HG03196 (cell line): ENCODE measurements at regions not wholly inside any gene's neighbourhood (a gene's known extent, or its start where the extent isn't known, plus 50 kb on each side); places are given as distances from the start of the nearest gene placed in this dataset.
"Not testable (repeated sequence)": the region's sequence is repeated elsewhere in the genome, so short reads cannot be mapped to it uniquely, and the experiment has no call there.

Experiments used
- ATAC-seq: cut with Tn5 transposase; IDR thresholded peaks from one replicate; pipeline ENCODE4 v1.9.1; 2021; ENCODE audit not compliant: unreplicated experiment

DNA sequence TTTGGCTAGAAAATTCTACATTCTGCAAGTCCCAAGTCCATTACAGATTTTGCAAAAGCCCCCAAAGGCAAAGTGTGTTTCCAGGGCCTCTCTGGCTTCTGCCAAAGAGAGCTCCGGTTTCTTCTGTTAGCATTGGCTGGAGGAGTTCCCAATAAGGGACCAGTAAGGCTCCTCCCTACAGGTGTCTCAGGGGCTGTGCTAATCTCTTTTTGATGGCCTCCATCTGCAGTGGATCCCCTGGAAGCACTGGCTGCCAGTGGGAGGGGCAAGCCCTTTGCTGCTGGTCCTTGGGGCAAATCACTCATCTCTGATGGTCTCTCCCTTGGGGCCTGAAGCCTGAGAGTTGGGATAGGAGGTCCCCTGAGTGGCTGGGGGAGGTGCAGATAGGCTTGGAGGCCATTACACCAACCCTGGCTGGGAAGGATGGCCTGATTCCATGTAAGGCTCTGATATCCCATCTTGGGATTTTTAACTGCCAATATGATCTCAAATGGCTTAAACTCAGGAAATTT, 89.1 kb upstream of the USP24 start:
- no peak for ATAC-seq

- no peak for ATAC-seq
These were observed 87.8 kb upstream of the USP24 start for GRCh38 chr1:55302972-55303371.

DNA sequence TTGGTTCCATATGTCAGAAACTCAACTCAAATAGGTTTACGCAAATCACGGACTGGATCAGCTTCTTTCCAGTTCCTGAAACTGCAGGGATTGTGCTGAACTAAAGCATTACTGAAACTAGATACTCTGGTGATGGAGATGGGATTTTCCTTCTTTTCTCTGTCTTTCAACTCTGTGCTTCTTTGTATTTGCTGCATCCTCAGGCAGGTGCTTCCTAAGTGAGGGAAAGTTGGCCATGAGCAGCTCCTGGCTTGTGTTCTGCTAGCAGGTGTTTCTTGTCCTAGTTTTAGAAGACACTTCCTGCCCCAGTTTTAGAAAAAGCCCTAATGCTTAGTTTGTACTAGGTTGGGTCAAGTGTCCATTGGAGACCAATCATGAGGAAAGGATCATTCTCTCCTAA, 86.7 kb upstream of the USP24 start:
- ATAC-seq: no peak

- ATAC-seq: no peak
These were observed 85.8 kb upstream of the USP24 start for GRCh38 chr1:55300975-55301374.

GRCh38 chr1:55298167-55298894, 83.2 kb upstream of the USP24 start:
- ATAC-seq: no peak

DNA sequence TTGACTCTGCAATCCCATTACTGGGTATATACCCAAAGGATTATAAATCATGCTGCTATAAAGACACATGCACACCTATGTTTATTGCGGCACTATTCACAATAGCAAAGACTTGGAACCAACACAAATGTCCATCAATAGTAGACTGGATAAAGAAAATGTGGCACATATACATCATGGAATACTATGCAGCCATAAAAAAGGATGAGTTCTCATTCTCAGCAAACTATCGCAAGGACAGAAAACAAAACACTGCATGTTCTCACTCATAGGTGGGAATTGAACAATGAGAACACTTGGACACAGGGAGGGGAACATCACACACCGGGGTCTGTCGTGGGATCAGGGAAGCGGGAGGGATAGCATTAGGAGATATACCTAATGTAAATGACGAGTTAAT, 81.1 kb upstream of the USP24 start:
- ATAC-seq: not testable (repeated sequence)

- ATAC-seq: no peak
These were observed 74.5 kb upstream of the USP24 start for GRCh38 chr1:55289614-55290013.

DNA sequence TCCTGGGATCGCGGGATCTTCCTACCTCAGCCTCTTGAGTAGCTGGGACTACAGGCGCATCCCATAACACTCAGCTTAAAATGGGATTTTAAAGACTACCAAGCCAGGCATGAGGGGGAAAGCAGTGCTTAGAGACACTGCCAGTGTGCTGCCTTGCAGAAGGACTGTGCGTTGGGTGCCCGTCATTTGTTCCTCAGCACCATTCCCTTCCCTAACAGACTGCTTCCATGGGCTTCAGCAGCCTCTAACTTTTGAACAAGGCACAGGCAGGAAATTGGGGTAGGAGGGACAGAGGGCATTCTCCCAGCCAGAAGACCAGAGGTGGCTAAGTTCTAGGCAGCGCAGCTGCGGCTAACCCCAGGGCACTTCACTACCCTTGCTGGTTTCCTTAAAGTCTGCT, 73.9 kb upstream of the USP24 start:
- ATAC-seq: no peak

DNA sequence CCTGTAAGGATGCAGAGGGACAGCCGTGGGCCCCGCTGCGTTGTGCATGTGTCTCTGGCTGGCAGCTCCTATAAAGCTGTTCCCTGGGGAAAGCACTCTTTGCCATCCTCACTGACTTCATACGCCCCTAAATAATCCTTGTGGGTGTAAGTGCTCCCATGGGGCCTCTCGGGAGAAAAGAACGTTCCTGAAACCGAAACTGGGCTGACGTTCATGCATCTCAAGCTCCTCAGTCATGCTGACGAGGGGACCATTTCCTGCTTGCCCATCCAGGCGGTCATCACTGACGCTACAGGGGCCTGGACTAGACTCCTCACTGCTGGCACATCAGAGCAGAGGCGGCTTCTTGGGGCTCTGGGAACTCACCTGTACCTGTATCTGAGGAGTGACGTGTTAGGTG, 73.1 kb upstream of the USP24 start:
- ATAC-seq: peak; percentile 86

DNA sequence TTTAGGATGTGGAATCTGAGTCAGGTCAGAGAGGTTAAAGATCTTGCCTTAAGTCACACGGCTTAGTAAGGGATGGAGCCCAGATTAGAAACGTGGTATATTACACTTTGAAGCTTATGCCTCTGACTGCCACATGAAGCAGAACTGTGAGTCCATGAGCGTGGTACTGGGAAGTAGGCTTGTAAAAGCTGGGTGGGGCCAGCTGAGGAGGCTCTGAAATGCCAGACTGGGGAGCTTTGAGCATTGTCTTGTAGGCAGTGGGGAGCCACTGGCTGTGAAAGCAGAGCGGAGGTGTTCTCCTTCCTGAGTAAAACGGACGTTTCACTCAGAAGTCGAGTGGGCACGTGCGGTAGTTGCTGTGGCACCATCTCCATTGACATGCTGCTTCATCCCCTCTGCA, 72.6 kb upstream of the USP24 start:
- ATAC-seq: peak; percentile 30

DNA sequence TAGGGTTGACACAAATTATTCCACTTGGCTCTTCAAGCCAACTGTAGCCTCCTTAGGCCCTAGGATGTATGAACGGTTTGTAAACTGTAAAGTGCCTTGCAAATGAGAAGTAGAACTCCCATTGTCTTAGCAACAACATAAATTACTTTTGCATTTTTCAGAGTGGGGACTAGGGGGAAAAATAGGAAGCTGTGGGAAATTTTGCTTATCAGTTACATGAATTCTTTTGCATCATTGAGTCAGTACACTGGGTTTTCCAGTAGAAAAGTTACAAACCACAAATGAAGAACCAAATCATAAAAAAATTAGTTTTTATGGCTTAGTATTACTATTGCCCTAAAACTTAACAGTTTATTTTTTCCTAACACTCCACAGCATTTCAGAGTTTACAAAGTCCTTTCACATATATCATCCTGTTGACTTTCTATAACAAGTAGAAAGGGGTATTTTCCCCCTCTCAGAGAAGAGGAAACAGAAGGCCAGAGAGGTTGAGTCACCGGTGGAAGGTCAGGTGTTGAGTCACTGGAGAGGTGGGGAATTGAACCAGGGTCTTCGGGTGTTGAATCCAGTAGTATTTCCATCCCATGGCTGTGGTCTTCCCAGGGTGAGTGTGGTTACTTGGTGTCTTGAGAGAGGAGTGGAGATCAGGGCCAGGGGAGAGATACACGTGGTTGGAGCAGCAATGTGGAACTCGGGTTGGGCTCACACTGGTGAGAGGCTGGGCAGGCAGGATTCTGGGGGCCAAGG, 71.9 kb upstream of the USP24 start:
- ATAC-seq: no peak

DNA sequence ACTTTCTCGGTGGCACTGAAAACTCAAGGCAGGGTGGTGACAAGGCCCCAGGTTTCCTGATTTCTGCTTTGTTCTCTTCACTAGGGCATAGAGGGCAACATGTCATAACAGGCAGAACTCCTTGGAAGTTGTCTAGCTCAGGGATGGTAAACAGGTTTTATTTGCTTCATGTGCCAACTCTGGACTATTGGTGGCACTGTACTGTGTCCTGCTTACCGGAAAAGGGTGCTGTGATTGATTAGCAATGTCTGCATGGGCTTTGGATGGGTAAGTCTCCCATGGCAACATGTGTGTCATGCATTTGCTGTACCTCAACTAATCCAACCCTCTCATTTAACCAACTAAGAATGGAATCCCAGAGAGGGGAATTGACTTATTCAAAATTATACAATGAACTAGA, 70.7 kb upstream of the USP24 start:
- ATAC-seq: no peak

GRCh38 chr1:55284856-55285255, 69.7 kb upstream of the USP24 start:
- no peak for ATAC-seq

DNA sequence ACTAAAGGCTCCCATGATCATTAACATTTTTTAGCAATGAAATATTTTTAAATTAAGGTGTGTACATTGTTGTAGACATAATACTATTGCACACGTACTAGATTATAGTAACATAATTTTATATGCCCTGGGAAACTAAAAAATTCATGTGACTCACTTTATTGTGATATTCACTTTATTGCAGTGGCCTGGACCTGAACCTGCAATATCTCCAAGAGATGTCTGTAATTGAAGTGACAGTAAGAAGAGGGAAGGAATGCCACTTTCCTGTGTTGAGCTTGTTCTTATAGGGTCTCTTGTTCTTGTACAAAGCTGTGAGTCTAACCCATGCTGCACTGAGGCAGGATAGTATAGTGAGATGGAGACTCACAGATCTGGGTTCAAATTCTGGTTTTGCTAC, 66.9 kb upstream of the USP24 start:
- no peak for ATAC-seq

DNA sequence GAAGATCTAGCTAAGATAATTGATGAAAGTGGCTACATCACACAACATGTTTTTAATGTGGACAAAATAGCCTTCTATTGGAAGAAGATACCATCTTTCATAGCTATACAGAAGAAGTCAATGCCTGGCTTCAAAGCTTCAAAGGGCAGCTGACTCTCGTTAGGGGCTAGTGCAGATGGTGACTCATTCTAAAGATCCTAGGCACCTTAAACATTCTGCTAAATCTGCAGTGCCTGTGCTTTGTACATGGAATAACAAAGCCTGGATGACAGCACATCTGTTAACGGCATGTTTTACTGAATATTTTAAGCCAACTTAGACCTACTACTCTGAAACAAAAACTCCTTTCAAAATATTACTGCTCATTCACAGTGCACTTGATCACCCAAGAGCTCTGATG, 65.6 kb upstream of the USP24 start:
- ATAC-seq: no peak

DNA sequence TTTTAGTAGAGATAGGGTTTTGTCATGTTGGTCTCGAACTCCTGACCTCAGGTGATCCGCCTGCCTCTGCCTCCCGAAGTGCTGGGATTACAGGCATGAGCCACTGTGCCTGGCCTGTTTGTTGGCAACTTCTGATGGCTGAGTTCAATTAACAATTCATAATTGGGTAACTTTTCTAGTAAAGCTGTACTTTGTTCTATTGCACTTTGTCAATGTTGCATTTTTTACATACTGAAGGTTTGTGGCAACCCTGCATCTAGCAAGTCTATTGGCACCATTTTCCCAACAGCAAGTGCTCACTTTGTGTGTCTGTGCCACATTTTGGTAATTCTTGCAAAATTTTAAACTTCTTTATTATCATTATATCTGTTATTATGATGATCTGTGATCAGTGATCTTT, 64.5 kb upstream of the USP24 start:
- no peak for ATAC-seq

DNA sequence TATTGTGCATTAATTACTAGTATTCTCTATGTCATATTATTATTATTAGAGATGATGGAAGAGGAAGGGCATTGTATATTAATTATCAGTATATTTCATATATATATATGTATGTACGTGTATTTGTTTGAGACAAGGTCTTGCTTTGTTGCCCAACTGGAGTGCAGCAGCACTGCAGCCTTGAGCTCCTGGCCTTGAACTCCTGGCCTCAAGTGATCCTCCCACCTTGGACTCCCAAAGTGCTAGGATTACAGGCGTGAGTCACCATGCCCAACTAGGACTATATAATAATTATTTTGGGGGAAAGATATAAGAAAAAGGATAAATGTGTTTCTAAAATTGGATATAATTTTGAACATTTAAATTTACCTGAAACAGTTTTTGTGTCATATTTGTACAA, 63.2 kb upstream of the USP24 start:
- no peak for ATAC-seq

GRCh38 chr1:55277377-55278130, 62.4 kb upstream of the USP24 start:
- ATAC-seq: peak; percentile 84

DNA sequence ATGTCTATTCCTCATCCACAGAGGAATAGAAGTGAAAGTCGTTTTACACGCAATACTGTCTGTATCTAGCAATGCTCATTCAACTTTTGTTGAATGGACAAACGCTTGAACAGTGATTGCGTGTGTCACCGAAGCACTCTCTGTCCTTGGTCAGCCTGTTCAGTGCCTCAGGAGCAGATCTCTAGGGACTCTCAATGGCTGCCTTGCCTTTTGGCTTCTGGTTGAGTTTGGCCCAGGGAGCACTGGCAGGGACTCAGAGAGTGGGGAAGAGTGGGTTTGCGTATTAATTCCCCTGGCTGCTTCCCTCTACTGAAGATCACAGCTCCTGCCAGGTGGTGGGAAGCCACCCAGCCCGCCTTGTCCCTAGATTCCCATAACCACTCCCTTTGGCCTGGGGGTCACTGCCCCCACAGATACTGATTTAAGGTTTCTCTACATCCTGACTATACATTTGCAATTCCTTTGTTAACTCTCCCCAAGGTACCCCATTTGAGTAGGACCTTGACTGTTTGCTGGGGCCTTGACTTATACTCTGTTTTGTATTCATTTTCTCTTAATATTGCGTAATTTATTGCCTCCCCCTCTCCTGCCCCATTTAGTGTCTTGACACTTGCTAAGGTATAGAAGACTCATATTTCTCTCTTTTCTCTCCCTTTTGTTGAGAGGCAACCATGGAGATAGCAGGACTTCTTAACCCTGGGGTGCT, 61.7 kb upstream of the USP24 start:
- ATAC-seq: no peak

GRCh38 chr1:55275941-55276341, 60.8 kb upstream of the USP24 start:
- no peak for ATAC-seq

GRCh38 chr1:55275151-55275748, 60.1 kb upstream of the USP24 start:
- no peak for ATAC-seq
